HG03066 (cell line): ENCODE measurements at regions not wholly inside any gene's neighbourhood (a gene's known extent, or its start where the extent isn't known, plus 50 kb on each side); places are given as distances from the start of the nearest gene placed in this dataset.

ENCODE experiments used
- ATAC-seq: cut with Tn5 transposase; IDR thresholded peaks from one replicate; pipeline ENCODE4 v1.9.1; 2021; ENCODE audit warnings: low read depth; ENCODE audit not compliant: unreplicated experiment

DNA sequence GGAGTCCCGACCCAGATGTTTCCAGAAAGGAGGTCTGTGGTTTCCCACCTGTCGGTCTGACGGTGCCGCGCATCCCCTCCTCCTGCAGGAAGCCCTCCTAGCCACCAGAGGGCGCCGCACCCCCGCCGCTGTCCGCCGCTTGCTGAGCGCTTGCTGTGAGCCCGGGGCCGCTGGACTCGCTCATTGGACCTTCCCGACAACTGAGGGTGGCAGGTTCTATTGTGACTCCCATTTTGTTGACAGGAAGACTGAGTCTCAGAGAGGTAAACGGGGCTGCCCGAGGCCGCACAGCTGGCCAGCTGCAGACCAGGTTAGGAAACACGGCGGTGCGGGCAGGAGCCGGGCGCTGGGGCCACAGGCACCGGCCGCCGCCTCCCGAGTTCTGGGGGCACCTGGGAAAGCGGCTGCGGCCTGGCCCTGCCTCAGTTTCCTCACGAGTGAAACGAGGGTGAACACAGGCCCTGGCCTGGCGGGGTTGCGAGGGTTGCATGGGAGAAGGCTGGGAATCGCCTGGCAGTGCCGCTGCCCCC is 191.1 kb upstream of the CIBAR2 start:
- no peak for ATAC-seq

DNA sequence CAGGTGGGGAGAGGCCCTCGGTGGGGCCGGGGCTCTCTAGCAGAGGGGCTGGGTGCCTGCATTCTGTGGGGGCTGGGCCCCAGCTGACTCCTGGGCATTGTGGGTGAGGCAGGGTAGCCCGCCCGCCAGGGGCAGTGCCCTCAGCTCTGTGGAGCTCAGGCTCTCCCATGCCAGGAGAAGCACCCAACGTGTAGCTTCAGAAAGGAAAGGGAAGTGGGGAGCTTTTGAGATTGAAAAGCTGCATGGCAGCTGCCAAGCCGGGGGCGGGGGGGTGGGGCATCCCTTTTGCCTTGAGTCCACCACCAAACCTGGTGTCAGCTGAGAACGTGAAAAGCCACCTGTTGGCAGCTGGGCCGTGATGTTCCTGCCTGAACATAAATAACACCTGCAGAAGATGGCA is 192.1 kb upstream of the CIBAR2 start:
- ATAC-seq = no peak

DNA sequence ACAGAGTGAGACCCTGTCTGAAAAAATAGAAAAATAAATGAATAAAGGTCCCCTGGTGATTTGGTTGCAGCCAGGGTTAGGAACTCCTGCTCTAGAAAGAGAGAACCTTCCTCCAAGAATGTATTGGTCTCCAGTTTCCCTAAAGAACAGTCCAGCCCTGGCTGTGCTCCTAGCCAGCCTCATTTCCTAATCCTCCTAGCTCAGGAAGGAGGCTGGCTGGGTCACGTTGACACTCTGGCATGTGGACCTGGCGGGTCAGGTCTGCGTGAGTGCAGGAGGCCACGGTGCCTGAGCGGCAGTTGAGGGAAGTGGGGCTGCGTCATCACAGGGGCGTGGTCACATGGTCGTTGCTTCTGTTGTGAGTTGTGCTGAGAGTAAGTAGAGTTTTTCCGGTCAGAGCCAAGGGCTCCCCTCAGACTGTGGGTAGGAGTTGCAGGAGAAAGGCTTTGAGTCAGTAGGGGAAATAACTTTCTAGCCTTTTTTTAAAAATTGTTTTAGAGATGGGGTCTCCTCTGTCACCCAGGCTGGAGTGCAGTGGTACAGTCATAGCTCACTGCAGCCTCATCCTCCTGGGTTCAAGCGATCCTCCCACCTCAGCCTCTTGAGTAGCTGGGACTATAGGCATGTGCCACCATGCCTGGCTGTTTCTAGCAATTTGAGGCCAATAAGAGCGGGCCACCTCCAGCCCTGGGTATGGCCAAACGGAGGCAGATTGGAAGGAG is 194.0 kb upstream of the CIBAR2 start:
- peak; percentile 55 for ATAC-seq

DNA sequence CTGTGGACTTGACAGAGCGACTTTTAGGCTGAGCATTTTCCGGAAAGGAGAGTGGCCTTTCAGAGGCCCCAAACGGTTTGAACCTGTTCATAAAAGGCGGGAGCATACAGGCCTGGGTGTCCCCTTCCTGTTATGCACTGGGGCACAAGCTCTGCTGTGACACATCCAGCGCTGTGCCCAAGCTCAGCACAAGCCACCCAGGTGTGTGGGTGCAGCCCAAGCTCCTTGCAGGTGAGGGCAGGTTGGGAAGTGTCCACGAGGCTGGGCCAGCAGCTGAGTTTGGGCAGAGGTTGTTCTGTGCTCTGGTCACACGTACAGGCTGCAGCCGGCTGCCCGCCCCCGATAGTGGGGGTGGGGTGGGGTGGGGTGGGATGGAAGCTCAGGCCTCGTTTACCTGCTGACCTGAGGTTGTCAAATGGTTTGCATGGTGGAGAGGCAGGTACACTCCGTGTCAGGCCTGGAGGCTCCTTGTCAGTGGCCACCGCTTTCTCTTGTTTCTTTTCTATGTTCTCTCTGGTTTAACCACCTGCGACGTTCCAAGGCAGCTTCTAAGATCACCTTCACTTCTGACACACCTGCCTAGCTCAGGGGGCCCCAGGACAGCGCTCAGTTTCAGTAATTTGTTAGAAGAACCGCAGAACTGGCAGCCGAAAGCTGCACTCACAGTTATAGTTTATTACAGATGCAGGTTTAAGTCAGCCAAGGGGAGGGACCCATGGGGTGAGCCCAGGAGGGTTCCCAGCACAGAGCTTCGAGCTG is 194.7 kb upstream of the CIBAR2 start:
- no peak for ATAC-seq

DNA sequence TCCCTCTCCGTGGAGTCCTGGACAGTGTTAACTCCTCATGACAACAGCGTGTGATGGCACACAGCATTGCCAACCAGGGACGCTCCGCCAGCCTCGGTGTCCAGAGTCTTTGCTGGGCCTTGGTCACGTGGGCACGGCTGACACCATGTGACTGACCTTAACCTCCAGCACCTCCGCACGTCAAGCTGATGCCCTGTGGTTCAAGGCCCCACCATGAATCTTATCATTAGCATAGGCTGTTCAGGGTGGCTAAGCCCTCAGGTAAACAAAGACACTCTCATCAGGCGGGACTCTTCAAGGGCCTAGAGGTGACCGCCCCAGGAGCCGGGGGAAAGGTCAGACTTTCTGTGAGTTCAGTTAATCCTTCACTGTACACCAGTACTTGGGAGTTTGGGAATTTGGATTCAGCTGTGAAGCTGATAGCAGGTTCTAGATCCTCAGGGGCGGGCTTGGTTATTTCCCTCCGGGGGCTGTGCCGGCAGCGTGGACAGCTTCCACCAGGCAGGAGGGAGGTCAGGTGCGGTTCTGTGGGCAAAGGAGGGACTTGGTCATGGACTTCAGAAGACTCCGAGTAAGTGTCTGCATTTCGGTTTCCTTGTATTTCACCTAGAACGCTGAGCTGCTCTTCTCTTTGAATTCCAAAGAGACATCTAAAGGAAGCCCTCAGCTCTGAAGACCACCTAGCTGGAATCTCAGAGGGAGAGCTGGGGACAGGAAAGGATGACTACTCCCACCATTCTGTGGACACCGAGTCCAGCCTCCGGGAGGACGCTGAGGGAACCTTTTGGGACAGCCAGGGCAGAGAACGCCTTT is 195.5 kb upstream of the CIBAR2 start:
- ATAC-seq = no peak

DNA sequence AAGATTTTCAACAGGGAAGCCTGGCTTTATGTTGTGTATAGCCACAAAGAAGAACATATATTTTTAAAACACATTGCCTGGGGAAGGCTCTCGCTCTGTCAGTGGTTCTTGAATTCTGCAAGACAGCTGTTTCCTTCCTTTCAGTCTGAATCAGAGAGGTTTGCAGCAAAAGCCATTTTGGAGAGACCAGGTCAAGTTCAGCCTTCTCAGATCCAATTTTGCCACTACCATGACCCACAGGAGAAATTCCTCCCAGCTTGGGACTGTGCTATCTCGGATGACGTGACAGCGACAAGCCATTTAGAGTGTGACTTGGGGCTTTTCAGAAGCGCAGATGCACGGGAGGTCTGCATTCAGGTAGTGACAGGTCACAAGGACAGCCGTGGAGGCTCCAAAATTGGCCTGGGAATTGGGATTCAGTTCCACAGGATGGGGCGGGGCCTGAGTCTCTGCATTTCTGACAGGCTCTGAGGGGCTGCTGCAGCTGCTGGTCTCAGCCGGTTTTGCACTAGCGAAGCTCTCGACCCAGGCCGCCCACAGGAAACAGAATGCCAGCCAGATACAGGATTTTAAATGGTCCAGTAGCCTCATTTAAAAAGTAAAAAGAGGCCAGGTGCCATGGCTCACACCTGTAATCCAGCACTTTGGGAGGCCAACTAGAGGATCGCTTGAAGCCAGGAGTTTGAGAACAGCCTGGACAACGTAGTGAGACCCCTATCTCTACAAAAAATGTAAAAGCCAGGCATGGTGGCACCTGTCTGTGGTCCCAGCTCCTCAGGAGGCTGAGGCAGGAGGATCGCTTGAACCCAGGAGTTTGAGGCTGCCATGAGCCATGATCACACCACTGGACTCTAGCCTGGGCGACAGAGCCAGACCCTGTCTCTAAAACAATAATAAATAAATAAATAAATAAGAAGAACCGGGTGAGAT is 196.6 kb upstream of the CIBAR2 start:
- ATAC-seq = no peak

DNA sequence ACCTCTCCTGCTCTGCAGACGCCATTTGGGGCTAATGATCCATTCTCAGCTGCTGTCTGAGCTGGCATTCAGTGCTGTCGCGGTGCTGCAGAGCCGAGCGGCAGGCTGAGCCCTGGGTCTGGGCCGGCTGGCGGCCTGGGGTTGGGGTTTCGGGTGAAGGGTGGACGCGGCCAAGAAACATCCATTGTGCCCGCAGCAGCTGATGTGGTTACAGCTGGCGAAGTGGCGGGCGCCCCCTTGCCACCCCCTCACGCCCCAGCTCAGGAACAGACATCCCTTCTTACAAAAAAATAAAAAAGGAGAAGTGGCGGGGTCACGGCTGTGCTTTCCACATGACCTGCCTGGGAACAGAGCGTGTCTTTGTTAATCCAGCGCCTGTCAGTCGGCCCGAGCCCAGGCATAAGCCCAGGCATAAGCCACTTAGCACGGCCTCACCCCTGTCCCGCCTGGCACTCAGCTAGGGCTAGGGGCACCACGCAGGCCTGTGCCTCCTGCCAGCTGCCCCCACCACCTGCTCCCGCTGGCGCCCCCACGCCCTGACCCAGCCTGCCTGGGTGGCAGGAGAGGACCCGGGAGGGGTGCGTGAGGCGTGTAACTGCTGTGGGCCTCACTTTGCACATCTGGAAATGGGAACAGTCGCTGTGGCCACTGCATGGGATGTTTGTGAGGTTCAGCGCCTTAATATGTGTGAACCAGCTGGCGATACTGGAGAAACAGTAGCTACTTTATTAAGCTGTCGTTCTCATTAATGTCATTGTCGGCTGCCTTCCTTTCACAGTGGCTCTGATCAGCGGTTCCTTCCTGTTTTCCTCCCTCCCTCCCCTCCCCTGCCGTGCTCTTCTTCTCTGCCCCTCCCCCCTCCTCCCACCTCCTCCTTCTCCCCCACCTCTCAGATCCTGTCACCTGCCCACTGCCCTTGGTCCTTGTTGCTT is 197.7 kb upstream of the CIBAR2 start:
- ATAC-seq = no peak

DNA sequence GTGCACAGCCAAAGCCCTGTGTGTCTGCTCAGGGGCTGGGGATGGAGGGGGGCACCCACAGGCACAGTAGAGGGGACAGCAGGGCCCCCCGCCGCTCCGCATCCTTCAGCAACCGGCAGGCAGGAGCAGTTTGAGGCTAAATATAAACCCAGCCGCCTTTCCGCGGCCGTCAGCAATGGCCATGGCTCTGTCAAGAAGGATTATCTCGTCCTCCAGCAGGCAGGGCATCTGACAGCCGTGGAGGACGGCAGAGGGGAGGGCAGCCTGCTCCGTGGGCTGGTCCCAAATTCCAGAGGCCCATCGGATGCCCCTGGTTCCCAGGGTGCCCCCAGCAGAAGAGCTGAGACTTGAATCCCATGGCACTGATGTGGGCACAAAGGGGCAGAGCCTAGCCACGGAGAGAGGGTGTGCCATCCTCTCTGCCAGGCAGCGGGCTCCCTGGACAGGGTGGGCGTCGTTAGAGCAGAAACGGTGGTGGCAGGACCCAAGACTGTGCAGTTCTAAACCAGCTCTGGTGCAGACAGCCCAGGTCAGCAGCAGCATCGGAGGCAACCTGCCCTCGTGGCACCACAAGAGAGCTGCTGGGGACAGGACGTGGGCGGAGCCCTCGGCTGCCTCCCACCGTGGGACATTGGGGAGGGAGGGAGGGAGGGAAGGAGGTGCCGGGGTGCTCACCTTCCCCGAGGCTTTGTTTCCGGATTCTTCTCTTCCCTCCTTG is 198.8 kb upstream of the CIBAR2 start:
- ATAC-seq = no peak

DNA sequence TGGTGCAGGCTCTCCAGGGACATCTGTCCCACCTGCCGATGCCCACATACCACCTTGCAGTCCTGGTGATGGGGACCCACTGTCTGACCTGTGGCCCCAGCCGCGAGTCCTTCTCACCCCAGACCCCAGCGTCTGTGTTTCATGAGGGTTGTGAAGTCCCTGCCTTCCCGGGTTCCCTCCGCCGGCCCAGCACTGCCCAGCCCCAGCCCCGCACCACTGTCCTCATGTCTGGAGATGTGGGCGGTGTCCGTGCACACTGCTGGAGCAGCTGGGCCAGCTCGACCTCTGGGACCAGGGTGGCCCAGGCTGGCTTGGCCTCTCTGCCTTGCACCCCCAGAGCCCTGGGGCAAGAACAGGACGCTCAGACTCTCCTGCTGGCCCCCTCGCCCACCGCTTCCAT is 199.5 kb upstream of the CIBAR2 start:
- no peak for ATAC-seq

DNA sequence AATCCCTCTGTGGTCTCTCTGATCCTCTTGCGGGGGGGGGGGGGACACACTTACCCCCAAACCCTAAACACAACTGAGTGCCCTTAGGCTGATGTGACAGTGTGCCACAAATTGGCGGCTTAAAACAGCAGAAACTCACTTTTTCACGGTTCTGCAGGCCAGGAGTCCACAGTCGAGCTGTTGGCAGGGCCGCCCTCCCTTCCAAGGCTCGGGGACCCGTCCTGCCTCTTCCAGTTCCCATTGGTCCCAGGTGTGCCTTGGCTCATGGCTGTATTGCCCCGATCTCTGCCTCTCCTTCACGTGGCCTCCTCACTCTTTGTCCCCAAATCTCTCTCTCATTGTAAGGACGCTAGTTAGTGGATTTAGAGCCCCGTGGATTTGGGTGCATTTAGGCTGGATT is 199.9 kb upstream of the CIBAR2 start:
- no peak for ATAC-seq

DNA sequence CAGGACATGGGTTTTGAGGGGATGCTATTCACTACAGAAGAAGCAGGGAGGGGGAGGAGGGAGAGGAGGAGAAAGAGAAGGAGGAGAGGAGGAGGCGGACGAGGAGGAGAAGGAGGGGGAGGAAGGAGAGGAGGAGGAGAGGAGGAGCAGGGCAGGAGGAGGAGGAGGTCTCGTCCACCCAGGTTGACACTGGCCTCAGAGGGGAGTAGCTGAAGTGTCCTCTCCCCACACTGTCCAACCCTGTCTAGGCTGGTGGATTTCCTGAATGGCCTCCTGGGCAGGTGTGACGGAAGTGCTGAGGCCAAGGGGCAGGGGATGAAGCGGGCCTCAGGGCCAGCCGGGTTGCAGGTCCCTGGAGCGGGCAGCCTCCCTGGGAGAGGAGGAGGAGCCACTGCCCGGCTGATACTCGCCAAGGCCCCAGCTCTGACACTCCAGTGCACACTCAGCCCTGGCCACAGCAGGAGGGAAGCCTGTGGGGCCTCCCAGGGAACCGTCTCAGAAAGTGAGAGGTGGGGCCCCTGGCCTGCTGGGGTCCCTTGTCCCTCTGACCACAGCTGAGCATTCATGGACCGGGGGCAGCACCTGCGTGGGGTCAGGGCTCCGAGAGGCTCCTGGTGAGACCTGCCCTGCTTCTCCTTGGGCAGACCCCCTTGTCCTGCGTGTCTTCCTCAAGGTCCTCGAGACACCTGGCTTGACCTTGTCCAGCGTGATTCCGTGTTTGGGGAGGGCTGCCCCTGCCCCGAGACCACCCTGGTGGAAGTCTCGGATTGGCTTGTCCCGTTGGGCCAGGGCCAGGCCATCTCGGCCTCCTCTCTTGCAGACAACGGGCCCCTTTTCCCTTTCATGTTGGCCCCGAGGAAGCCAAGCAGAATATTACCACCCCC is 200.6 kb upstream of the CIBAR2 start:
- ATAC-seq = no peak

DNA sequence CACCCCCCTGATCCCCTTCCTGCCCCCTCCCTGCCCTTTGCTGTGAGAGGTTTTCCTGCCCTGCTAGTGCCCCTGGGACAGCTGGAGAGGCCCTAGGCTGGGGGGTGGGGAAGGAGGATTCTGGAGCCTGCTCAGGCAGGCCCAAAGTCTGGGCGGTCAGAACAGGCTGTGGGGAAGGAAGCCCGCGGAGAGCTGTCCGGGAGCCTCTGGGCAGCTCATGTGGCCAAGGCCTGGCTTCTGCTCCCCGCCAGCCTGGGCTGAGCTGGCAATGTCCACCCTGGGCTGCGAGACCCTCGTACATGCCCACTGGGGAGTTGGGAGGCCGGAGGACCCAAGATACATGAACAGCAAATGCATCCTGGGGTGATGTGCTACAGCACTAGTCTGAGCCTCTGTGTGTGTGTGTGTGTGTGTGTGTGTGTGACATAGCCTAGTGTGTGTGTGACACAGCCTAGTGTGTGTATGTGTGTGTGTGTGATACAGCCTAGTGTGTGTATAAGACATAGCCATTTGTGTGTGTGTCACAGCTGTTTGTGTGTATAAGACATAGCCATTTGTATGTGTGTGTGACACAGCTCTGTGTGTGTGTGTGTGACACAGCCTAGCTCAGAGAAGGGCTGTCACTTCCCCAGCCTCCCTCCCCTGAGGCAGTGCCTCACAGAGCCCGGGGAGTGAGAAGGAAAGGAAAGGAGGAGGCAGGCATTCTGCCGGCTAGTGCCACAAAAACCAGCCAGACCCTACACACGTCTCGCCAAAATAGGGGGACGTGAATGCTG is 201.4 kb upstream of the CIBAR2 start:
- no peak for ATAC-seq

DNA sequence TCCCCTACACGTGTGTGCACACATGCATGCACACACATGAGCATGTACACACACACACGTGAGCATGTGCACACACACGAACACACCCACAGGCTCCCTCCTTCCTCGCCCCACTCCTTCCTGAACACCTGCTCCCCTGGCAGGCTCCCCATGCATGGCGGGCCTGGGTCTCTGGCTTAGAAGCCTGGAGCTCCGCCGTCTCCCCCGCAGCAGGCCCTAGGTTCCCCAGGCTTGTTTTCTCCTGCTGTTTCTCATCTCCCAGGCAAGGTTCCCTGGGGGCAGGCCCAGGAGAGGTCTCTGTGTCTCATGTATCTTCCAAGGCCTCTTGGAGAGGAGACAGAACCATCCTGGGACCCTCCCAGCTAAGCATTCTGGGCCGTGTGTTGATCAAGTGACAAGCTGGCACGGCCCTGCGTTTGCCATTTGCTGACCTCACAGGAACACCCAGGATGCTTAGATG is 202.3 kb upstream of the CIBAR2 start:
- no peak for ATAC-seq

DNA sequence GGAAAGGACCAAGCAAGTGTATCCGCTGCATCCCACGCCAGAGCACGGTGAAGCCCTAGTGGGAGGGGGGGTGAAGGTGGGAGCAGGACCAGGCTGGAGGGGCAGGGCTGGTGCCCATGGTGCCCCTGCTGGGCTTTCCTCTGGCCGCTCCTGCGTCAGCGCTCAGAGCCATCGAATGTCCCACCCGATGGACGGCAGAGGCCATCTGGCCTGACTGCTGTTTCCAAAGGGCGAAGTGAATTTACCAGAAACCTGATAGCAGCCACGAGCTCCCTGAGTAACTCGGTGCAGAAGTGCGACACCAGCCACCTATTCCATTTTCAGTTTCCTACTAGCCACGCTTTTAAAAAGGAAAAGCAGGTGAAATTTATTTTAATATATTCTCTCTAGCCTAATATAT is 203.6 kb upstream of the CIBAR2 start:
- no peak for ATAC-seq

DNA sequence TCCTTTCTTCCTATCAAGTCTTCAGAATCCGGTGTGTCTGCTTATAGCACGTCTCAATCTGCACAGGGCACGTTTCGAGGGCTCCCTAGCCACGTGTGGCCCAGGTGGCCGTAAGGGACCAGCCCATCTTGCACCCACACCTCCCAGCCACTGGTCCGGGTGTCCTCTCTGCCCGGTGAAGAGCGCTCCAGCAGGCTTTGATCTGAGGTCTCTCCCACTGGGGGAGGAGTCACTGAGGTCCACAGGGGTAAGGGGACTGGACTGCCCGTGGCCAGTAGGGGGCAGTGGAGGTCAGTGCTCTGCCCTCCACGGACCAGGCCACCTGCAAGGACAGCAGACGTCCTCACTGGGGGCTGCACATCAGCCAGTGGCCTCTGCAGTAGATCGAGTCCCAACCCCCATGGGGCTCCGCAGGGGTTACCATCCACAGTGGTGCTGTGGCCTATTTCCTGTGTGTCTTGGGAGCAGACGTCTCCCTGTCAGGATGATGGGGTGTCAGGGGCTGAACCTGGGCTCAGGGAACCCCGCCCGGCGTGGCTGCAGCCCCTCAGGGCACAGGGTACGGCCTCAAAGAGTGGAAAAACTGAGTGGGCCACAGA is 204.1 kb upstream of the CIBAR2 start:
- ATAC-seq = no peak

DNA sequence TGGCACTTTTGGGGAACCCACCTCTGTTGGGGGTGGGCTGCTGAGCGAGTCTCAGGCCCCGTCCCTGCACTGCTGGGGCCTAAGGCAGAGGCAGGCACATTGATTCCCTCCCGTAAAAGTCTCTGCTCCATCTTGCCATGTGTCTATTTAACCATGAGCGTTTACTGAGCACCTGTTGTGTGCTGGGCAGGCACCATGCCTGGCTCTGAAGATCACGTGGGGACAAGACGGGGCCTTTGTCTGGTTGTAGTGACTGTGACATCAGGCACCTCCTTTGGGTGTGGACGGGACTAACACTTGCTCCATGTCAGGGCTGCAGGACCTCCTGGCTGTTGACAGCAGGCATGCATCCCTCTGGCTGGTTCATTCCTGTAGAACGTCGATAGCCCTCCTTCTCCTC is 204.7 kb upstream of the CIBAR2 start:
- no peak for ATAC-seq
